Loucy (cell line): ENCODE measurements at regions not wholly inside any gene's neighbourhood (a gene's known extent, or its start where the extent isn't known, plus 50 kb on each side); places are given as distances from the start of the nearest gene placed in this dataset.

Experiments
- CTCF ChIP-seq: fragments of 200-600 bp; sonication (generic); conservative IDR thresholded peaks from 2 replicates; pipeline ENCODE4 v1.5.1; 2014; ENCODE audit warnings: mild to moderate bottlenecking, antibody characterized with exemption, low read length
- EZH2phosphoT487 ChIP-seq: fragments of 200-600 bp; IDR thresholded peaks from 2 replicates; pipeline ENCODE4 v1.6.1; 2018; ENCODE audit warnings: antibody characterized with exemption, mild to moderate bottlenecking, moderate library complexity, borderline replicate concordance

- TF ChIP-seq EZH2phosphoT487 (no peak), CTCF (no peak)
Observed at GRCh38 chr1:188891958-188892357, 1585.7 kb downstream of the BRINP3 start.
